BJ (cell line): ENCODE measurements at regions not wholly inside any gene's neighbourhood (a gene's known extent, or its start where the extent isn't known, plus 50 kb on each side); places are given as distances from the start of the nearest gene placed in this dataset.

ENCODE experiments used
- CTCF ChIA-PET: fragments of 350-600 bp; formaldehyde crosslinking; extraction: SDS; loops from one replicate; lab custom pipeline; 2021; ENCODE audit warnings: antibody characterized with exemption, inconsistent platforms; lab: Yijun Ruan, JAX
- POLR2A ChIA-PET: fragments of 300-600 bp; sonication (Branson Sonifier 250); formaldehyde crosslinking; extraction: SDS; loops from one replicate; lab custom pipeline; 2021; ENCODE audit warnings: antibody characterized with exemption; lab: Charles Lee
- DNase-seq: peaks from one replicate; pipeline ENCODE4 v3.0.0-alpha.2; 2011; ENCODE audit warnings: low read depth
- H3K27me3 ChIP-seq: 2 replicates; pipeline ENCODE4 v1.6.0; 2011; ENCODE audit warnings: low read length; ENCODE audit not compliant: control insufficient read depth, insufficient read depth
- H3K36me3 ChIP-seq: 2 replicates; pipeline ENCODE4 v1.5.1; 2011; ENCODE audit warnings: low read length; ENCODE audit not compliant: control insufficient read depth, insufficient read depth
- H3K4me3 ChIP-seq: 2 replicates; pipeline ENCODE4 v1.5.1; 2011; ENCODE audit warnings: low read depth, mild to moderate bottlenecking, control low read depth, low read length
- CTCF ChIP-seq: IDR thresholded peaks from 2 replicates; pipeline ENCODE4 v1.5.1; 2011; ENCODE audit warnings: low read depth, mild to moderate bottlenecking, control low read depth, inconsistent platforms, low read length, moderate library complexity; ENCODE audit not compliant: insufficient read depth

- H3K36me3 ChIP-seq: no peaks in the 10 kb centered on the region
- ChIA-PET POLR2A (no interaction called here), CTCF (no interaction called here)
- no peak for TF ChIP-seq CTCF
- H3K27me3 ChIP-seq: no peaks in the 10 kb centered on the region
- no peak overlapping the region for H3K4me3 ChIP-seq
- no peak for DNase-seq
Measured at GRCh38 chr7:119452401-119452800, 820.6 kb upstream of the KCND2 start.

GRCh38 chr7:119465798-119466305 lies 807.1 kb upstream of the KCND2 start:
- no peak for DNase-seq
- Histone ChIP-seq H3K36me3 (no peaks in the 10 kb centered on the region), H3K4me3 (no peak overlapping the region), H3K27me3 (no peaks in the 10 kb centered on the region)
- TF ChIP-seq CTCF: no peak
- POLR2A ChIA-PET: no interaction called here
- CTCF ChIA-PET: no interaction called here

GRCh38 chr7:119472408-119473038 lies 800.5 kb upstream of the KCND2 start:
- ChIA-PET CTCF (no interaction called here), POLR2A (no interaction called here)
- TF ChIP-seq CTCF: no peak
- no peak for DNase-seq
- Histone ChIP-seq H3K36me3 (no peaks in the 10 kb centered on the region), H3K27me3 (no peaks in the 10 kb centered on the region), H3K4me3 (no peak overlapping the region)

GRCh38 chr7:119482209-119482608 lies 790.8 kb upstream of the KCND2 start:
- Histone ChIP-seq H3K27me3 (no peaks in the 10 kb centered on the region), H3K36me3 (no peaks in the 10 kb centered on the region), H3K4me3 (no peak overlapping the region)
- TF ChIP-seq CTCF: no peak
- DNase-seq: no peak
- CTCF ChIA-PET: no interaction called here
- POLR2A ChIA-PET: no interaction called here

GRCh38 chr7:119482671-119483070 lies 790.3 kb upstream of the KCND2 start:
- Histone ChIP-seq H3K4me3 (no peak overlapping the region), H3K36me3 (no peaks in the 10 kb centered on the region), H3K27me3 (no peaks in the 10 kb centered on the region)
- POLR2A ChIA-PET: no interaction called here
- CTCF ChIA-PET: no interaction called here
- no peak for TF ChIP-seq CTCF
- DNase-seq: no peak
